Right cardiac atrium (tissue), 5 donors: ENCODE measurements at regions not wholly inside any gene's neighbourhood (a gene's known extent, or its start where the extent isn't known, plus 50 kb on each side); places are given as distances from the start of the nearest gene placed in this dataset.
A peak's percentile ranks its signal among the peaks of the same experiment; 100 is the strongest.

Source experiments
- ATAC-seq, 2 donors: fragments of 200-7000 bp; cut with Tn5 transposase; one replicate each; pipeline versions ENCODE4 v1.8.0 to v1.9.1; 2020; ENCODE audit warnings: moderate library complexity in 2 of 2, mild to moderate bottlenecking in 1 of 2
- DNase-seq, 3 donors: peaks; one replicate each; pipeline ENCODE4 v3.0.0-alpha.2; 2020
- H3K27ac ChIP-seq: one replicate; pipeline ENCODE4 v1.5.1; 2013; ENCODE audit warnings: mild to moderate bottlenecking, low read length, control low read depth, moderate library complexity
- H3K27me3 ChIP-seq: one replicate; pipeline ENCODE4 v1.6.1; 2013; ENCODE audit not compliant: control insufficient read depth, insufficient read depth
- H3K4me1 ChIP-seq: one replicate; pipeline ENCODE4 v1.6.1; 2013; ENCODE audit warnings: low read length; ENCODE audit not compliant: control insufficient read depth, insufficient read depth
- H3K4me3 ChIP-seq: one replicate; pipeline ENCODE4 v1.5.1; 2013; ENCODE audit warnings: low read length, control low read depth
- H3K9me3 ChIP-seq: one replicate; pipeline ENCODE4 v1.6.1; 2013; ENCODE audit warnings: low read length; ENCODE audit not compliant: control insufficient read depth
- WGBS: extraction: QIAGEN DNeasy Blood & Tissue Kit; methylation state at CpG from one replicate; pipeline ENCODE4 v1.1.7; 2013; 5-methylcytosine and 5-hydroxymethylcytosine counted together
- intact Hi-C, 4 donors: fragments of 100-400 bp; cut with DNase I; formaldehyde crosslinking; loops; one replicate each; pipeline versions ENCODE4 v1.11.0 to v1.14.0; 2022 to 2023
- donor health status: healthy with polysubstance abuse.
- donor health status: DM: no; HTN: yes; CAD: no.
- donor health status: DM: no; HTN: no; CAD: no.
- donor health status: DM: no; HTN: yes; CAD: no; lungs with severe emphysema.
- donor health status: DM: yes; HTN: yes; CAD: no.

DNA sequence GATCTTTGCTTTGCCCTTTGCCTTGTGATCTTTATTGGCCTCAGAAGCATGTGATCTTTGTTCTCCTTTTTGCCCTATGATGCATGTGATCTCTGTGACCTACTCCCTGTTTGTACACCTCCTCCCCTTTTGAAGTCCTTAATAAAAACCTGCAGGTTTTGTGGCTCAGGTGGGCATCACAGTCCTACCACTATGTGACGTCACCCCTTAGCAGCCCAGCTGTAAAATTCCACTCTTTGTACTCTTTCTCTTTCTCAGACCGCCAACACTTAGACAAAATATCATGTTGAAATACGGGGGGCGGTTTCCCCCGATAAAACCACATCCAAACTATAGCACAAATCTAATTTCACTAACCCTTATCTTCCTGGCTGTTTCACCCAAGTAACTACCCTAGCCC is 76.7 kb upstream of the RAPGEF4 start:
- WGBS: 92% methylated on average over 5 of the region's 5 CpGs
- Histone ChIP-seq H3K4me1 (no peaks in the 10 kb centered on the region), H3K27ac (no peak overlapping the region), H3K4me3 (no peak overlapping the region), H3K27me3 (no peaks in the 10 kb centered on the region), H3K9me3 (peaks cover 1% of the 10 kb centered on the region)
- ATAC-seq (no peak), DNase-seq (no peak)
- intact Hi-C loops: no loop called here

DNA sequence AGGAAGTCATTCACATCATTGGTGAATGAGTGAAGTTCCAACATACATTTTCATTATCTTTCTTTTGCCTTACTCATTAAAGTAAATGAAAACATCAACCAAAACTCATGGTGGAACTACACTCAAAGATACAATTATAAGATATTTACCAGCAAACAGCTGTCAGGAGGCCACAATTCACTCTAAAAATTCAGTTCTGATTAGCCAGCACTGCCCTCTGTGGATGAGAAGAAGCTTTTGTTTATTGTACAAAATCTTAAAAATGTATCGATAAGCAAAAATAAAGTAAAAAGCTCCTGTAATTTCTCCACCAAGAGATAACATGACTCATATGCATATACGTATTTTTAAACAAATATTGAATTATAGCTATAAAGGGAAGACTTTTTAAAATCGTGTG is 73.5 kb upstream of the RAPGEF4 start:
- DNase-seq (no peak), ATAC-seq (no peak)
- Histone ChIP-seq H3K27me3 (no peaks in the 10 kb centered on the region), H3K4me1 (no peaks in the 10 kb centered on the region), H3K27ac (no peak overlapping the region), H3K4me3 (no peak overlapping the region), H3K9me3 (peaks cover 1% of the 10 kb centered on the region)
- WGBS: 74% methylated on average over 3 of the region's 3 CpGs
- intact Hi-C loops: no loop called here

DNA sequence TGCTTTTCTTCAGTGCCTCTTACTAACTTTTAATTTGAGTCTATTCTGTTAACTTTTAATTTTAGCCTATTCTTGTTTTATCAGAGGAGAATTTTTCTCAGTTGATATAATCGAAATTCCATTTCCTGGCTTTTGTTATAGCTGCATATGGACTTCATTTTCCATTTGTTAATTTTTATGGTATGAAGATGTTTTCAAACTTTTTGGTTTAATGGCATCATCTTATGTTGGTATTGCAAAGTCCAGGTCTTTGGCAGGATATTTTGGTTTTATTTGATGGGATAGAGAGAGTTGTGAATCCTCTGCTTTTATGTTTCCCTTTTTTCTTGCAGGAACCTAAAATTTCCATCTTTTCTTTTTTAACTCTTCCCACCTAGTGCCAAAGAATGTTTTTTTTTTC is 70.9 kb upstream of the RAPGEF4 start:
- 73% methylated on average over 1 of the region's 1 CpG for WGBS
- H3K4me3 ChIP-seq: no peak overlapping the region
- no peak overlapping the region for H3K27ac ChIP-seq
- H3K27me3 ChIP-seq: no peaks in the 10 kb centered on the region
- no peaks in the 10 kb centered on the region for H3K4me1 ChIP-seq
- intact Hi-C loops: no loop called here
- no peak for DNase-seq
- H3K9me3 ChIP-seq: no peaks in the 10 kb centered on the region
- ATAC-seq: no peak

DNA sequence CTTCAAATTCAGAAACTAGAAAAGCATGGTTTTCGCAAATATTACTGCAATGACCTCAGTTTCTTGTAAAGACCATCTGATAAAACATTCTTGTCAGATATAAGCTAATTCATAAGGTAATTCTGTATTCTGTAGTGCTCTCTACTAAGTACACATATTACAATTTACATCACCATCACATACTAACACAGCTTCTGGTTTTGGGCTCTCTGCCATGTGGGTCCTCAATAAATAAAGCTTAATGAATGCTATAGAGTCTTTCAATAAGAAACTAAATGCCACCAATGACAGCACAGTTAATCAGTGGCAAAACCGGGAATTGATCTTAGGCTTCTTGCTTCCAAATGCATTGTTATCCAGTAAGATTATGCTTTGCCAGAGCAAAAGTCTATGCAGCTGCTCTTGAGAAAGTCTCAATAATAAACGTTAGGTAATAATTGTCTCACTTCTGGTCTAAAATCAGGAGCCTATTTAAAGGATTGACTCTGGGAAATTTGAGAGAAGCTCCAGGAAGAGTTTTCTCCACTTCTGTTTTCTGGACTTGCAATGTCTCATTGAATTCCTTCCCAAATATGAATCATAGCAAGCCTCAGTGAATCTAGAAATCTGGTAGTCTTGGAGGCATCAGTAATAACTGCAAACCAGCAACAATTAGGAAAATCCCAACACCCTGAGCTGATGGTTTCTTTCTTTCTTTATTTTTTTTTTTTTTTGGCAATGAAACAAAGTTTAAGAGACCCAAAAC is 67.9 kb upstream of the RAPGEF4 start:
- intact Hi-C loops: no loop called here
- no peak for ATAC-seq
- no peak for DNase-seq
- H3K4me1 ChIP-seq: no peaks in the 10 kb centered on the region
- no peaks in the 10 kb centered on the region for H3K9me3 ChIP-seq
- H3K27me3 ChIP-seq: no peaks in the 10 kb centered on the region
- no peak overlapping the region for H3K4me3 ChIP-seq
- WGBS: 62% methylated on average over 3 of the region's 3 CpGs
- H3K27ac ChIP-seq: no peak overlapping the region

DNA sequence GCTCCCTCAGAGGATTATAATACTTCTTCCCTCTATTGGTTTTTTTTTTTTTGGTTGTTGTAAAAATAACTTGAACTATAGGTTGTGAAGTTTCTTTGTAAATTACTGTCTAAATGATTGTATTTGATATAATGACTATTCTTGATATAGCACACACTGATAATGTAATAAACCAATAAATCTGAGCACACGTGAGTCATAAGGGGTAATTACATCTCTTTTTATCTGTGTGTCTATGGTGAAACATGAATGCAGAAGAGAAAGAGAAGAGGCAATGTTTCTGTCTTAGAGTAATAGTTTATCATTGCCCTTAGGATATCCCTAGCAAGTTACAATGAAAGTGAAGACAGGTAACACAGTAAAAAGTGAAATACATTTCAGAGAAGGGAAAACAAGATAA is 64.1 kb upstream of the RAPGEF4 start:
- WGBS: 80% methylated on average over 1 of the region's 1 CpG
- no peak for DNase-seq
- intact Hi-C loops: loop anchor here in 1 of 4 donors (10.0 kb wide), 1 partner anchor 77 kb away; no protein-coding TSS in a partner anchor

DNA sequence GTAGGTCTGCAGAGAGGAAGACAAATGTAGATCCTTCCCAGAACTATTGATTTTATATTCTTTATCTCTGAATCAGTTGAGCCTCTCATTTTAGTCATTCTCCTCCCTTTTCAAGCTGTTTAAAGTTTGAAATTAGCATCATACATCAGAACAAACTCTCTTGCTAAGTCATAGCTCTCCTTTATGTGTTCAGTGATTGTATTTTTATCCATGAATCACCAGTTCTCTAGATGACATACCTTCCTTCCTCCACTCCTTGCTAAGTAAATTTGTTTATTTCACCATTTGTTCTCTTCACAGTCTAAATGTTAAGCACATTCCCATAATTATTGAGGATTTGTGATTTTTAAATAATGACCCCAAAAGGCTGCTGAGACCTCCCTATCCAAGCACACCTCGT is 63.5 kb upstream of the RAPGEF4 start:
- Histone ChIP-seq H3K27ac (no peak overlapping the region), H3K4me3 (no peak overlapping the region), H3K4me1 (no peaks in the 10 kb centered on the region), H3K27me3 (no peaks in the 10 kb centered on the region), H3K9me3 (no peaks in the 10 kb centered on the region)
- ATAC-seq (no peak), DNase-seq (no peak)
- intact Hi-C loops: loop anchor here in 1 of 4 donors (10.0 kb wide), 1 partner anchor 77 kb away; no protein-coding TSS in a partner anchor
- WGBS: 84% methylated on average over 1 of the region's 1 CpG

More for the DNA sequence above, 64.1 kb upstream of the RAPGEF4 start:
- Histone ChIP-seq H3K4me3 (no peak overlapping the region), H3K27me3 (no peaks in the 10 kb centered on the region), H3K9me3 (no peaks in the 10 kb centered on the region), H3K27ac (no peak overlapping the region), H3K4me1 (no peaks in the 10 kb centered on the region)
- no peak for ATAC-seq

DNA sequence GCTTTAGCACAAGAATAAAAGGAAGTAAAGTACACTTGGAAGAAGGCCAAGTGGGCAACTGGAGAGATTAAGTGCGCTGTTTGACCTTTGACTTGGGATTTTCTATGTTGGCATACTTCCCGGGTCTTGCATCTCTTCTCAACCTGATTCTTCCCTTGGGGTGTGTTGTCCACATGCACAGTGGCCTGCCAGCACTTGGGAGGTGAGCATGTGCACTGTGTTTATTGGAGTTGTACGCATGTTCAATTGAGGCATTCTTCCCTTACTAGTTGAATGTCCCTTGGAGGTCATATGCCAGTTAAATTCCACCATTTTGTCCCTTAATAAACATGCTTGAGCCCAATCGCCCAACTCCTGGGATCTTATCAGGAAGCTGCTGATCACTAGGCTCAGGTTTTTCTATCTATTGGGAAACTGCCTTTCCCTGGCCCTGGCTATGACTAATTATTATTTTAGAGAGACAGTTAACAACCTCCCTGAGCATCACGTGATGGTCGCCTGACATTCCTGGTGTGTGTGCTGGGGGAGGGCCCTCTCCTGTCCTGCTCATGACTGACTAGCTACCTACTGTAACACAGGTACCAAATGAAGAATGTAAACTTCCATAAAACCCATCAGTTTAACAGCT is 62.5 kb upstream of the RAPGEF4 start:
- H3K9me3 ChIP-seq: no peaks in the 10 kb centered on the region
- intact Hi-C loops: loop anchor here in 1 of 4 donors (10.0 kb wide), 1 partner anchor 78 kb away; no protein-coding TSS in a partner anchor

DNA sequence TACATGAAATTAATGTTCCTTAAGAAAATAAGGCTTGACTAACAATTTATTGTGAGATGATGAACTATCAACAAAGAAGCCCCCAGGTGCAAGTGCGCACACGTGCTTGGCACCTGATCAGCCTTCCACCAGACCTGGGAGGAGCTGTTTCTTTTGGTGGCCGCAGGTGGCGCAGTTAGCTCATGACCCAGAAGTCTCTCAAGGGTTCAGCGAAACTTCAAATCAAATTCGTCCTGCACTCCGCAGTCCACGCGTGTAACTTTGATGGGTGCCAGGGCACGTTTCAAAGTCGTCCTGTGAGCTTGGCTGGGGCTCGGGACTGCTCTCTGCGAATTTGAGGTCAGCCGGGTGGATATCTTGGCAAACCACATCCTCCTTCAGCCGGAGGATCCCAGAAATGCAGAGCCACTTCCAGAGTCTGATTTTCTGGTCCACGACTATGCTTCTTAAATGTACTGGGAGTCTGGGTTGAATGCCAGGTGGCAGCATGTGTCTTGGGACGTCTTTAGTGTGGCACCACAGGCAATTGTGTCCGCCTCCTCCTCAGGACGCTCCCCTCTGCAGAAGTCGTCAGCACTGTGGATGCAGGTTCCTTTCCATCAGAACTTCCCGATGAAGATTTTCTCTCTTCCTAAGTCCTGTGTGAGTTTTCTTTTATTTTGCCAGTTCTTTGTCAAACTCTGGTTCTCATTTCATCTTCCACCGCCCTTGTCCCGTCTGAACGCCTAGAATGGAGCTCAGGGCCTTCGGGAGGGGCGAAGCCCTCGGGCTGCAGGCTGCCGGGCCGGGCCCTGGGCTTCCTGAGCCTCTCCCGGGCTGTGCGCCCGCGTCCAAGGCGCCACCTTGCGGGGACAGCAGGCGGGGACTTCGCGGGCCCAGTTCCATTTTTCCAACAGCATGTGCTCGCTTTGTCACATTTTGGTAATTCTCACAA is 61.3 kb upstream of the RAPGEF4 start:
- H3K27me3 ChIP-seq: no peaks in the 10 kb centered on the region
- no peaks in the 10 kb centered on the region for H3K4me1 ChIP-seq
- 59% methylated on average over 39 of the region's 39 CpGs for WGBS
- ATAC-seq: peak; percentile 83 to 86
- H3K9me3 ChIP-seq: no peaks in the 10 kb centered on the region
- H3K4me3 ChIP-seq: no peak overlapping the region
- H3K27ac ChIP-seq: no peak overlapping the region
- intact Hi-C loops: loop anchor here in 1 of 4 donors (10.0 kb wide), 1 partner anchor 80 kb away; no protein-coding TSS in a partner anchor
- DNase-seq: peak; percentile 49 to 84 (median 72)

More for the DNA sequence above, 62.5 kb upstream of the RAPGEF4 start:
- Histone ChIP-seq H3K4me1 (no peaks in the 10 kb centered on the region), H3K4me3 (no peak overlapping the region), H3K27me3 (no peaks in the 10 kb centered on the region), H3K27ac (no peak overlapping the region)
- 71% methylated on average over 6 of the region's 6 CpGs for WGBS
- no peak for DNase-seq
- ATAC-seq: no peak

DNA sequence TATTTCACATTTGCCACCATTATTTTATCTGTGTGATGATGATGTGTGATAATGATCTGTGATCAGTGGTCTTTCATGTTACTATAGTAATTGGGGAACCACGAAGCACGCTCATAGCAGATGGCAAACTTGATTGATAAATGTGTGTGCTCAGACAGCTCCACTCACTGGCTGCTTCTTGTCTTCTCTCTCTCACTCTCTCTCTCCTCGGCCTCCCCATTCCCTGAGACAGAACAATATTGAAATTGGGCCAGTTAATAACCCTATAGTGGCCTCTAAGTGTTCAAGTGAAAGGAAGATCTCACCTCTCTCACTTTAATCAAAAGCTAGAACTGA is 60.7 kb upstream of the RAPGEF4 start:
- no peak for ATAC-seq
- H3K4me1 ChIP-seq: no peaks in the 10 kb centered on the region
- 67% methylated on average over 3 of the region's 3 CpGs for WGBS
- no peak overlapping the region for H3K4me3 ChIP-seq
- no peaks in the 10 kb centered on the region for H3K9me3 ChIP-seq
- H3K27ac ChIP-seq: no peak overlapping the region
- no peaks in the 10 kb centered on the region for H3K27me3 ChIP-seq
- intact Hi-C loops: loop anchor here in 1 of 4 donors (10.0 kb wide), 1 partner anchor 80 kb away; no protein-coding TSS in a partner anchor
- DNase-seq: no peak

DNA sequence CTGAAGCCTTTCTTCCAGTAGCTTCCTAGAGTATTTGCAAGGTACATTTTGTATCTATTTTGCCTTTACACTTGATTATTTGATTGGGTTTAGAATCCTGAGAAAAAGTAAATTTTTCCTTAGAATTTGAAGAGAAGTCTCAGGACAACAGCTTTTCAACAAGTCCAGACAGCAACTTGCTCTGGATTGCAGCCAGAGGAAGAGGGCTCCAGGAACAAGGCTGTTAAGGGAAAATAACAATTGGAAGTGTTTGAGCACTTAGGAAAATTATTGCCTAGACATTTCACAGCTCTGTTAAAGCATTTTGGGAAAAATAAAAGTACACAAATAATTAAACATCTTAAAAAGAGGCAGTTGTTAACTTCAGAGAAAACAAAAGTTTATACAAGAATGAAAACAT is 58.3 kb upstream of the RAPGEF4 start:
- H3K4me3 ChIP-seq: no peak overlapping the region
- H3K27ac ChIP-seq: no peak overlapping the region
- H3K27me3 ChIP-seq: no peaks in the 10 kb centered on the region
- ATAC-seq: no peak
- no peak for DNase-seq
- no peaks in the 10 kb centered on the region for H3K4me1 ChIP-seq
- no peaks in the 10 kb centered on the region for H3K9me3 ChIP-seq
- intact Hi-C loops: loop anchor here in 1 of 4 donors (10.0 kb wide), 1 partner anchor 83 kb away; no protein-coding TSS in a partner anchor
